A673 (cell line): ENCODE measurements at regions not wholly inside any gene's neighbourhood (a gene's known extent, or its start where the extent isn't known, plus 50 kb on each side); places are given as distances from the start of the nearest gene placed in this dataset.

Experiments
- BruUV-seq: library from RNA; stranded (reverse); fragments of 400-500 nt; replicated peaks from 2 replicates; lab custom pipeline; 2021; lab: Mats Ljungman, UMichigan
- CTCF ChIA-PET: fragments of 300-600 bp; sonication (Branson Sonifier 250); formaldehyde crosslinking; loops from one replicate; lab custom pipeline; 2022; ENCODE audit warnings: antibody characterized with exemption; lab: Charles Lee
- POLR2A ChIA-PET: fragments of 300-600 bp; sonication (Branson Sonifier 250); formaldehyde crosslinking; loops from one replicate; lab custom pipeline; 2022; ENCODE audit warnings: antibody characterized with exemption; ENCODE audit not compliant: low non-redundant PET; lab: Charles Lee
- DNase-seq: peaks from one replicate; pipeline ENCODE4 v3.0.0-alpha.2; 2015; ENCODE audit warnings: low spot score
- H3K27ac ChIP-seq: fragments of 200-600 bp; sonication (generic); 2 replicates; pipeline ENCODE4 v1.5.1; 2016; ENCODE audit warnings: mixed run types, low read depth, mild to moderate bottlenecking, mixed read lengths, antibody characterized with exemption, low read length; ENCODE audit not compliant: poor library complexity, severe bottlenecking
- H3K27me3 ChIP-seq: fragments of 200-600 bp; sonication (generic); replicated peaks from 2 replicates; pipeline ENCODE4 v1.6.1; 2017; ENCODE audit warnings: mixed run types, low read depth, mild to moderate bottlenecking, mixed read lengths, antibody characterized with exemption, low read length; ENCODE audit not compliant: insufficient read depth, poor library complexity
- H3K36me3 ChIP-seq: fragments of 200-600 bp; sonication (generic); 2 replicates; pipeline ENCODE4 v1.6.1; 2016; ENCODE audit warnings: mixed run types, mild to moderate bottlenecking, mixed read lengths, antibody characterized with exemption, low read length; ENCODE audit not compliant: insufficient read depth, poor library complexity, severe bottlenecking
- H3K4me1 ChIP-seq: fragments of 200-600 bp; sonication (generic); 2 replicates; pipeline ENCODE4 v1.6.1; 2017; ENCODE audit warnings: mixed run types, mild to moderate bottlenecking, mixed read lengths, antibody characterized with exemption, low read length; ENCODE audit not compliant: insufficient read depth, poor library complexity, severe bottlenecking
- H3K4me3 ChIP-seq: fragments of 200-600 bp; sonication (generic); 2 replicates; pipeline ENCODE4 v1.5.1; 2016; ENCODE audit warnings: low read depth, mixed run types, mild to moderate bottlenecking, mixed read lengths, low read length; ENCODE audit not compliant: poor library complexity, severe bottlenecking
- H3K9me3 ChIP-seq: fragments of 200-600 bp; sonication (generic); 2 replicates; pipeline ENCODE4 v1.6.1; 2016; ENCODE audit warnings: mixed run types, low read depth, mild to moderate bottlenecking, mixed read lengths, antibody characterized with exemption, low read length; ENCODE audit not compliant: poor library complexity, severe bottlenecking
- EZH2 ChIP-seq: fragments of 200-600 bp; sonication (generic); IDR thresholded peaks from 2 replicates; pipeline ENCODE4 v1.6.1; 2017; ENCODE audit warnings: borderline replicate concordance, low read depth, mild to moderate bottlenecking, mixed read lengths, antibody characterized with exemption, low read length; ENCODE audit not compliant: poor library complexity, severe bottlenecking
- intact Hi-C: fragments of 100-400 bp; cut with micrococcal nuclease; formaldehyde crosslinking; loops from one replicate; pipeline ENCODE4 v1.10.0; 2022; ENCODE audit not compliant: unreplicated experiment
- TF ChIP-seq, protein P1 (sequence below): fragments of 300-800, 200-600 bp; sonication (generic); conservative IDR thresholded peaks from 2 replicates; pipeline ENCODE4 v1.5.1; 2017; ENCODE audit warnings: low read depth, mild to moderate bottlenecking, antibody characterized with exemption, low read length, moderate library complexity, mixed read lengths

DNA sequence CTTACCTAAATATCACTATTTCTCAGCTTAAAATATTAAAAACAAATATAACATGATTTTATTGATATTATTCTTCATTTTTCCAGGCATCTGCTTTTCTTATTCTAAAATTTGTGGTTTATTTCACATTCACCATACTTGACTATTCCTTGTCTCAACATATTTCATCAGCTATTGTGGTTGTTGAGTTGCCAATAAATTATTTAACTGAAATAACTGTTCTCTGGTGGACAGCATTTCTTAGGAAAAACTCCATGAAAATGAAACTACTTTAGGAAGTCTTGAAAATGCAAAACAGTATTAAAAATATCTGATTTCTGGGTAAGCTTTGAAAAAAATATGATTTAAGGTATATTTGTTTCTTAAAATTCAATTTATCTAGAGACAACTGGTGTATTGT lies 122.9 kb upstream of the SEMA3A start:
- TF ChIP-seq EZH2: no peak
- TF ChIP-seq, protein P1, sequence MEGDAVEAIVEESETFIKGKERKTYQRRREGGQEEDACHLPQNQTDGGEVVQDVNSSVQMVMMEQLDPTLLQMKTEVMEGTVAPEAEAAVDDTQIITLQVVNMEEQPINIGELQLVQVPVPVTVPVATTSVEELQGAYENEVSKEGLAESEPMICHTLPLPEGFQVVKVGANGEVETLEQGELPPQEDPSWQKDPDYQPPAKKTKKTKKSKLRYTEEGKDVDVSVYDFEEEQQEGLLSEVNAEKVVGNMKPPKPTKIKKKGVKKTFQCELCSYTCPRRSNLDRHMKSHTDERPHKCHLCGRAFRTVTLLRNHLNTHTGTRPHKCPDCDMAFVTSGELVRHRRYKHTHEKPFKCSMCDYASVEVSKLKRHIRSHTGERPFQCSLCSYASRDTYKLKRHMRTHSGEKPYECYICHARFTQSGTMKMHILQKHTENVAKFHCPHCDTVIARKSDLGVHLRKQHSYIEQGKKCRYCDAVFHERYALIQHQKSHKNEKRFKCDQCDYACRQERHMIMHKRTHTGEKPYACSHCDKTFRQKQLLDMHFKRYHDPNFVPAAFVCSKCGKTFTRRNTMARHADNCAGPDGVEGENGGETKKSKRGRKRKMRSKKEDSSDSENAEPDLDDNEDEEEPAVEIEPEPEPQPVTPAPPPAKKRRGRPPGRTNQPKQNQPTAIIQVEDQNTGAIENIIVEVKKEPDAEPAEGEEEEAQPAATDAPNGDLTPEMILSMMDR: no peak
- Histone ChIP-seq H3K36me3 (no peaks in the 10 kb centered on the region), H3K9me3 (no peaks in the 10 kb centered on the region), H3K27ac (no peak overlapping the region), H3K27me3 (no peaks in the 10 kb centered on the region), H3K4me3 (no peak overlapping the region), H3K4me1 (no peaks in the 10 kb centered on the region)
- DNase-seq: no peak
- intact Hi-C loops: no loop called here
- CTCF ChIA-PET: no interaction called here
- POLR2A ChIA-PET: no interaction called here
- no TSS peak for BruUV-seq

DNA sequence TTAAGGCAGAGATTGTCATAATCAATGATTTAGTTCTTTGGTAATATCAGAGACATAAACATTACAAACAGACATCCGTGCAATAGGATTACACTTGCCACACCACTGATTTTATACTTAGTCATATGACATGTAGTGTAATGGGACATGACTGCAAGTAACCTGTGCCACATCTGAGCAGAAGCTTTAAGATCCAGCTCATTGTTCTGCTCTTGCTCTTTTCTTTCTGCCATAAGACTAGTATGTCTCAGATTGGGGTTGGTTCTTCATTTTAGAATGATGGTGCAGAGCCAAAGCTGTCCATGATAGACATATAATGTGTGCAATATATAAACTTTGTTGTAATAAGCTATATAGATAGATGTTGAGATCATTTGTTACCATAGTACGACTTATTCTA lies 119.7 kb upstream of the SEMA3A start:
- ChIA-PET POLR2A (no interaction called here), CTCF (no interaction called here)
- intact Hi-C loops: no loop called here

DNA sequence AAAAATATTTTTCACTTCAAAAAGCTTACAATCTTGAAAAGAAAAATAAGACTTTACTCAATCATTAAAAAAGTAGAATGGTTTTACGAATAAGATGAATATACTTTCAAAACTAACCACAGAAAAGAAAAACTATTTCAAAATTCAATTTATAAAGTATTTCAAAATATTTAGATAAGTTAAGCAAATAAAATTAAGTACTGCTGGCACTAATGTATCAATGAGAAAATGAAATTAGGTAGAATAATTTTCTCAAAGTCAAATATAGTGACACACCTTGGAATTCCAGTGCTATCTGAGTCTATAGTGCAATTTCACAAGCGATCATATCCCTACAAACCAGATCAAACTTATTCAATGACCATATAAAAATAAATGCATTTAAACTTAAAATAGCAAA lies 109.8 kb upstream of the SEMA3A start:
- H3K27me3 ChIP-seq: no peaks in the 10 kb centered on the region
- DNase-seq: no peak
- ChIA-PET POLR2A (no interaction called here), CTCF (no interaction called here)
- no peak for TF ChIP-seq EZH2
- TF ChIP-seq, protein P1: no peak
- H3K36me3 ChIP-seq: no peaks in the 10 kb centered on the region
- H3K9me3 ChIP-seq: no peaks in the 10 kb centered on the region
- H3K27ac ChIP-seq: no peak overlapping the region
- intact Hi-C loops: no loop called here
- BruUV-seq: no TSS peak
- no peaks in the 10 kb centered on the region for H3K4me1 ChIP-seq
- H3K4me3 ChIP-seq: no peak overlapping the region

More for the DNA sequence above, 119.7 kb upstream of the SEMA3A start:
- H3K36me3 ChIP-seq: no peaks in the 10 kb centered on the region
- H3K4me3 ChIP-seq: no peak overlapping the region
- H3K27me3 ChIP-seq: no peaks in the 10 kb centered on the region
- TF ChIP-seq EZH2: no peak
- TF ChIP-seq, protein P1: no peak
- no peaks in the 10 kb centered on the region for H3K9me3 ChIP-seq
- no peak for DNase-seq
- H3K4me1 ChIP-seq: no peaks in the 10 kb centered on the region
- no peak overlapping the region for H3K27ac ChIP-seq
- no TSS peak for BruUV-seq
